Activated CD8-positive, alpha-beta memory T cell treated with anti-CD3 and anti-CD28 coated beads for 4 hours (primary cell): ENCODE measurements at regions not wholly inside any gene's neighbourhood (a gene's known extent, or its start where the extent isn't known, plus 50 kb on each side); places are given as distances from the start of the nearest gene placed in this dataset.

Source experiments
- DNase-seq, 2 donors: peaks; one replicate each; pipeline ENCODE4 v3.0.0-alpha.2; 2020; ENCODE audit warnings: low read depth in 2 of 2

DNA sequence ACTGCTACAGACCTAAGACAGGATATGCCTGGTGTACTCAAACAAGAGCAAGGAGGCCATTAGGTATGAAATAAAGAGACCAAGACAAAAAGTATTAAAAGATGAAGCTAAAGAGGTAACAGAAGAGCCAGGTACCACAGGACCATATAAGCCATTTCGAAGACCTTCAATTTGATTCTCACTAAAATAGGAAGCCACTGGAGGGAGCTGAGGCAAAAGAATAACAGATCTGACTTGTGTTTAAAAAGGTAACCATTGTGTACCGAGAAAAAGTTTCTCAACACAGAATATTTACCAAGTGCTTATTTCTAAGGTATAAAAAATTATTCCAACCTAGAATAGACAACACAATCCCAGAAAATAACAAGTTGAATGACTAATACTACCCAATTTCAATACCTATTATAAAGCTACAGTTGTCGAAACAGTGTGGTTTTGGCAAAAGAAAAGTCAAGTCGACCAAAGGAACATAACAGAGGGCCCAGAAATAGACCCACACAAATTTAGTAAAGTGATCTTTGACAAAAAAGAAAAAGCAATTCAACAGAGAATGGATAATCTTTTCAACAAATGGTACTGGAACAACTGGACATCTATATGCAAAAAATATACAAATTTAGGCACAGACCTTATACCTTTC, 125.3 kb upstream of the DST start:
- no peak for DNase-seq

DNA sequence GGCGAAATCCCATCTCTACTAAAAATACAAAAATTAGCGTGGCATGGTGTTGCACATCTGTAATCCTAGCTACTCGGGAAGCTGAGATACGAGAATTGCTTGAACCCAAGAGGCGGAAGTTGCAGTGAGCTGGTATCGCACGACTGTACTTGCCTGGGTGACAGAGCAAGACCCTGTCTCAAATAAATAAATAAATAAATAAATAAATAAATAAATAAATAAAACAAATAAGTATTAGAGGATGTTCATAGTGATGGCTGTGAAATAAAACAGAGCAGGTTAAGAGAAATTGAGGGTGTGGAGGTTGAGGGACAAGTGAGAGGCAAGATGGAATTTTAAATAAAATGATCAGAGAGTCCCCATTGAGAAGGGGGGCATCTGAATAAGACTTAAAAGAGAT, 124.7 kb upstream of the DST start:
- no peak for DNase-seq

DNA sequence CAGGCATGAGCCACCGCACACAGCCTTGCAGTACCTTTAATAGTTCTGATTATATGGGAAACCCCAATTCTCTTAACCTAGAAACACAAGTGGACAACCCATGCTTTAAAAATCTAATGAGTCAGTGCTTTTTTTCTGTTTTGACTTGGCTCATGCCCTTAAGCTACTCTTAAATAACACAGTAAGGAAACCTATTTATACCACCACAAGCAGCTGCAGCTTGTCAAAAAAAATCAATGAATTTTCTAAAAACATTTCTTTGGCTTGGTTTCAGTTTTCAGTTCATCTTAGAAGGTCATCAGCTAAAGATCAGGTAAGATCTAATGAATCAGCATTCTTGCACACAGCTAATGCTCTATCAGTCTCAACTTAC, 124.1 kb upstream of the DST start:
- DNase-seq: no peak

DNA sequence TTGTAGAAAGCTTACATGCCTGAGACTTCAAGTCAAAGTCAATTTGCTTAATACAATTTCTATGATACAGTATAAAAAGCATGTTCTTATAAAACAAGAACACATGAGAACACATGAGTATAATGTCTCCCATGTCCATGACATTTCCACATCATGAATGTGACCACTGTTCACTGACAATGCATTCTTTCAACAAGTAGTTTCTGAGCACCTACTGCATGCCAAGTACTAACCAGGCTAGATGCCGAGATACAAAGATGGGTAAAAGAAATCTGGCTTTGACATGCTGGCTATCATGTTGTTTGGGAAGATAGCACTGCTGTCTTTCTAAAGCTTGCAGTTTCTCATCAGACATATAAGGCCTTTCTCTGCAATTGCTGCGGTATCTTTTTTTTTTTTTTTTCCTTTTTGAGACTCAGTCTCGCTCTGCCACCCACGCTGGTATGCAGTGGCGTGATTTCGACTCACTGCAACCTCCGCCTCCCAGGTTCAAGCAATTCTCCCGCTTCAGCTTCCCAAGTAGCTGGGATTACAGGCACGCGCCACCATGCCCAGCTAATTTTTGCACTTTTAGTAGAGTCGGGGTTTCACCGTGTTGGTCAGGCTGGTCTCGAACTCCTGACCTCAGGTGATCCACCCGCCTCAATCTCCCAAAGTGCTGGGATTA, 123.6 kb upstream of the DST start:
- DNase-seq: no peak

DNA sequence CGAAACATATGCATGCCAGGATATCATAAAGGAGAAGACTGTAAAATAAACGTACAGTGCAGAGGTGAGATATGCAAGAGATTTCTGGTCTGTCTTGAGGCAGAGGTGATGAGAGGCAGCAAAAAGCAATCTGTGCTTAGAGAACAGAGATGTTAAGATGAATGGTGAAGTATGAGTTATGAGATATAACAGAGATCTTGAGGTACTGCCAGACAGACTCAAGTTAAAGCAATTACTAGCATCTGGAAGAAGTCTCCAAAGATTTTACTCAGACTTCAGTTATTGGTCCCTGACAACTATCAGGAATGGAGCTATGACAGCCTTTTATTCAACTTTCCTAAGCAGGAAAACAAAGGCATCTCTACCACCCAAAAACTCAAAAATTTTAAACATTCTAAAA, 122.8 kb upstream of the DST start:
- no peak for DNase-seq

DNA sequence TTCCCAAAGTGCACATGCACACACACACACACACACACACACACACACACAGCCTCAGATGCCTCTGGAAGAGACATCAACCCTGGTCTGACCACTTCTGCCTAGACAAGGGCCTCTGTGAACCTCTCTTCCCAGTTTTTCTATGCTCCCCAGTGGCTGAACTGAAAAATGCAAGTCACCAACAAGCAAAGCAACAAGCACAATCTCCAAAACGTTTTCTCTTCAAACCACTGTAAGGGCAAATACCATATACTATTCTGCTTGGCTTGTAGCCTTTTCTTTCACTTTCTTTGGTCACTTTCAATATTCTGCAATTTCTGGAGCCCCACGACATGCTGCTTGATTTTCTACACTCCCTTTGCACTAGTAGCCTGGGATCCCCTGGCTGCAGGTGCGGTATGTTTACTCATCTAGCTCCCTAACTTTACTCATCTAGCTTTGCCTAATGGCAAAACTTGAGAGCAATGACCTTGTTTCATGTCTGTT, 121.4 kb upstream of the DST start:
- no peak for DNase-seq

DNA sequence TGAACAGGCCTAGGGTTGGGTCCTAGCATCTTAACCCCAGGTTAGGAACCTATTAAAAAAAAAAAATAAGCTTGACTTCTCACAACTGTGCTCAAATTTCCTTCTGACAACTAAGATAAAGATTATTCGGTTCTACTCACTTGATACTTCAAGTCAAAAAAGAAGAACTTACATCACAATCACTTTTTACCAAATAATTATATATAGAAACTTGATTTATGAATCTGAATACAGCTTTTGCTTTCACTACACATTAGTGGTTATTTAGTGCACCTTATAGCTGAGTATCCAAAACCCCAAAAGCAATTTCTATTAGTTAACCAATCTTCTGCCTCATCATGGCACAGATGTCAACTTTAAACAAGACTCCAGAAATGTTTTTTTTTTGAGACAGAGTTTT, 119.0 kb upstream of the DST start:
- no peak for DNase-seq

DNA sequence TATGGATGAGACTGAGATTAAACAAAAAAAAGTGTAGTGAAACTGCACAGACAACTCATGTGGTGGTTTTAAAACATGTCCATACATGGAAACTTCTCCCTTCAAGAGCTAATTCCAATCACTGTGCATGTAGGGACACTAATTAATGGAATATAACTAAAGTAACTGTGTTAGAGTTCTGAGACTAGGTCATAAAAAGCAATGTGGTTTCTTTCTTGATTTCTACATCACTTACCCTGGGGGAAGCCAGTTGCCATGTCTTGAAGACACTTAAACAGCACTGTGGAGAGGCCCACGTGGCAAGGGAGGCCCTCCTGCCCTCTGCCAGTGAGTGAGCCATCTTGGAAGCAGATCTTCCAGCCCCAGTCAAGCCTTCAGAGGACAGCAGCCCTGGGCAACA, 118.2 kb upstream of the DST start:
- DNase-seq: no peak

DNA sequence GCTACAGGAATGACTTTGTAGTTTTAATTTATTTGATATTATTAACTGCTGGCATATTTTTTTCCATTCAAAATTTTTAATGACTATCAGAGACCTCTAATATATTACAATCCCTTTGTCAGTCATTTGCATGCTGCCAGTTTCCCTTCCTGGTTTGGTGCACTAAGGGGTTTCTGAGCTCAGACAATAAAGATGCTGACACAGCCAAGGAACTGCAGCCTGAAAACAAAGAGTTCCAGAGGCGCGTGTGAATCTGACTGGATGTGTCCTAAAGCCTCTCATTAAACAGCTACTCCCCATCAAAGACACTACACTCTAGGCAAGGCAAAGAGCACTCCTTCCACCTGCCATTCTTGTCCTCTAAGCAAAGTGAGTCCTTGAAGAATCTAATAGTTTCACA, 116.8 kb upstream of the DST start:
- DNase-seq: no peak

DNA sequence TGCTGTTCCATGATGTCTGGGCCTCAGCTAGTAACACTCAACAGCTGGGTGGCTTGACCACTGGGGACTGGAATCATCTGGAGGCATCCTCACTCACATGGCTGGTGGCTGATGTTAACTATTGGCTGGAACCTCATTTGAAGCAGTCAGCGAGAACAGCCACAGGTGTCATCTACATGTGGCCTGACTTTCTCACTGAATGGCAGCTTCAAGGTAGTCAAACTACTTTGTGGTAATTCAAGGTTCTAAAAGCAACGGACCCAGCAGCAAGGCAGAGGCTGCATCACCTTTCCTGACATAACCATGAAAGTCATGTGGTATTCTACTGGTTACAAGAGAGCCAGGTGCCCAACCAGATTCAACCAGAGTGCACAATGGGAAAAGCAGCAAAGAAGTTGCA, 115.9 kb upstream of the DST start:
- no peak for DNase-seq

DNA sequence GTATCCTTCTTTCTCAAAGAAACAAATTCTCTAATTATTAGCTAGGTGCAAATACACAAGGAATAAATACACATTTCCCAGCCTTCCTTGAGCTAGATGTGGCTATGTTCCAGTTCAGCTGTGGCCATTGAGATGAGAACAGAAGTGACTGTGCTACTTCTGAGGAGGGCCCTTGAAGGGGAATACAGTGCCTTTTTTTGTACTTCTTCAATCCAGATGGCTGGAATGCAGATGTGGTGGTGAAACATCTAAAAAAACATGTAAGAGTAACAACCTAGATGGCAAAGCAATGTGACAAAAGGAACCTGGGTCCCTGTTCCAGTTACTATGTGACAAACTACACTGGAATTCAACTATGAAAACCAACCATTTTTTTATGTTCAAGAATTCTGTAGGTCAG, 115.4 kb upstream of the DST start:
- no peak for DNase-seq

DNA sequence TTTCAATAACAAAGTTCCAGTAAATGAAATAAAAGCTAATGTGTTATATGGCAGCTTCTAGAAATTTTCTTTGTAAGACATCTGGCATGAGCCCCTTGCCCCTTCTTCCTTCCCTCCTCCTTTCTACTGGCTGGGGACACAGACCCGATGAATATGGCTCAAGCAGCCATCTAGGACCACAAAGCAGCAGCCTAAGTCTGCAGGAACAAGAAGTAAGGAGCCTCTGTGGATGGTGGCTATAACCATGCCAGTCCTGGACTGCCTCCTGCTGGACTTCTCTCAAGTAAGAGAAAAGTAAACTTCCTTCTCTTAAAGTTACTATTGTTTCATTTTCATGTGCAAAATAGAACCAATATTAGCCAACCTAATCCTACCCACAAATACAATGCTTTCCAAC, 114.9 kb upstream of the DST start:
- no peak for DNase-seq

DNA sequence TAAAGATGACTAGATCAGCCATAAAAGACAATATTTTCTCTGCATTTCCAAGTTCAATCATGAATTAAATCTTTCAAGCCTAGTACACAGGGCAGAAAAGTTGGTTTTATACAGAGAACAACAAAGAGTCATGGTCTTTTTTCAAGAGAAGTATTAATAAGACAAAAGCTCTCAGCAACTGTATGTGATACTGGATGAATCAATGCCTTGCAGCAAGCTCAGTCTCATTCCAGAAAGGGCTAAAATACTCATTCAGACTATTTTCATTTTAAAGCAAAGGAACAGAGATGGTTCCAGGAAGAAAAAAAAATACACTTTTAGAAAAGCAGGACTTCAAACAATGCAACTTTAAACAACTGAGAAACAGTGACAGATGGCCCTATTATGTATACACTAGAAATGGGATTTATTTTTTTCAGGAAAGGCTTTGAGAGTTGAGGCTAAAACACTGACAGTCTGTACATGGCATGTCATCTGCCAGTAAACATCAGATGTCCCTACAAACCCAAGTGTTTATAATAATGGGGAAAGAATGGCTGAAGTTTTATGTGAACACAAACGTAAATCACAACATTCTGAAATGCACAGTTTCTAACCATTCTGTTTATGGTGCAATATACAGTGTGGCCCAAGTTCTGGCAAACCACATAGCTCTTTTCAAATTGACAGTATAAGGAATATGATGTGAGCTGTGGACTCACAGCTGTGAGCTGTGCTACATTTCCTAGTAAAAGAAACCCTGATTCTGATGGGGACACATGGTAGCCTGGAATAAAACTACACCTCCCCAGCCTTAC, 114.3 kb upstream of the DST start:
- no peak for DNase-seq

DNA sequence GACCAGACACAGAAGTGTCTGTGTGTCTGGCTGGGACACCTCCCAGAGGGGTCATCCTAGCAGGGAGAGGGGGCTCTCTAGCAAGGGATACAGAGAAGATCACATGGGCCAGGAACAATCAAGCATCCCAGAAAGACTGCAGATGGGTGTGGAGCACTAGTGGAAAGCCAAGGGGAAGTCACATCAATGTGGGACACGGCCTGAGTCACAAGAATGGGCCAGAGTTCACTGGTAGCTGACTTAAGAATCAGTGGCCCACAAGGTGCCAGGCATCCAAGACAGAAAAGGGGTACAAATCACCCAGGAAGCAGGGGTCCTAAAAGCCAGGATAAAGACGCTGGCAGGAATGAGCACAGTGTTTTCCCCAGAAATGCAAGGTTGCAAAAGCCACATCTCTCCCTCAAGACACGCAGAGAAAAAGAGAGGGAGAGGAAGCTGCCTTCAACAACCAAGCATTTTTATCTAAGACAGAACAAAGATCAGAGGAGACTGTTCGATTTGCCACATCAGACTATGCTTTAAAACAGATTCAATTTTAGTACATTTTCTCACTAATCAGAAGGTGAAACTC, 113.6 kb upstream of the DST start:
- no peak for DNase-seq

DNA sequence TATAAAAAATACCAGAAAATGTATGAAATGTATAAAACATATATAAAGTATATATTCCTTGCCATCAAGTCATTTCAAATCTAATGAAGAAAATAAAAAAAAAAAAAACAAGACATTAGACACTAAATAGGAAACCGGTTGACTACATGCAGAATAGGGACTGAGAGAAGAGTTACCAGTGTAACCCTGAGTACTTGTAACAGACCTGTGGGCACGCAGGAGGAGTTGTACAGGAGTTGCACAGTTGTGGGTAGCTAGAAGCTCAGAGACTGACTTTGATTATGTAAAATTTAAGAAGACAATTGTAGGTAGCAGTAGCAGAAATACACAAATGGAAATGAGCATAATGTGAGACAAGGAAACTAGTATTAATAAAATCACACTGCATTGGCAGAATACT, 112.4 kb upstream of the DST start:
- no peak for DNase-seq

DNA sequence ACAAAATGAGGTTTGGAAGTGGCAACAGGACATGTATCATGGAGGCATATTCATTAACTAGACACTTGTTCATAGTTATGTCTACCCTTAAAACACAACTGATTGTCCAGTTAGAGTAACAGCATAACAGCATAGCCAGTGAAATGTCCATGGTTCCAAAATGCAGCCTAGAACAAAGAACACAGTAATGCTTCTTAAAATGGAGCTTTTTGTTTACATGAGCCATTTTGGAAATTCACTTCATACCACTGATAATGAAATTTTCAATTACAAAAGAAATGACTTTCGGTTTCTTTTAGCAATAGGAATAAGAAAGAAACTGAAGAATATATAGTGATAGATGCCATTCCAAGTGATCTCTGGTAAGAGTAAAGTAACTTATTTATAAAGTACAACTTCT, 111.1 kb upstream of the DST start:
- no peak for DNase-seq

DNA sequence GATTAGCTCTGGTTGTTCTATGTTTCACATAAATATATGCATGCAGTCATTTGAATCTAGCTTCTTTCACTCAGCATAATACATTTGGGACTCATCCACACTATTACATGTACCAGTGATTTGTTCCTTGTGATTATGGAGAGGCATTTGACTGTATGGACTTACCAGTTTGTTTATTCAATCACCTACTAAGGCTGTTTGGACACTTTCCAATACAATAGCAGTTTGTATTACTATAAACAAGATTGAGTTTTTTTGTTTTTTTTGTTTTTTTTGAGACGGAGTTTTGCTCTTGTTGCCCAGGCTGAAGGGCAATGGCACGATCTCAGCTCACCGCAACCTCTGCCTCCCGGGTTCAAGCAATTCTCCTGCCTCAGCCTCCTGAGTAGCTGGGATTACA, 109.8 kb upstream of the DST start:
- no peak for DNase-seq

DNA sequence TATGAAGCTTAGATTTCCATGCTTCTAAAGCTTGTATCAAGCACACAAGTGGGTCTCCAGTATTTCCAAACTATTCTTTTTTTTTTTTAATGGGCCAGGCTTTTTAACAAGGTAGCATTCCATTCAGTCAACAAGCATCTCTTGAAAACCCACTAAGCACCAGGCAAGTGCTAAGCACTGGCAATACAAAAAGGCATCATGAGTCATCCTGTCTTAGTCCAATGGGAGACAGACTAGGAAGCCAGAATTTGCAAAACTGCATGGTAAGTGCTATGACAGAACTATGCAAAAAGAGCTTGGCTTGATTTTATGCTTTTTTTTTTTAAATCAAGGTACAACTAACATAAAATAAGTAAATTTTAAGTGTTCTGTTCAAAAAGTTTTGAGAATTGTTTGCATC, 109.3 kb upstream of the DST start:
- no peak for DNase-seq

DNA sequence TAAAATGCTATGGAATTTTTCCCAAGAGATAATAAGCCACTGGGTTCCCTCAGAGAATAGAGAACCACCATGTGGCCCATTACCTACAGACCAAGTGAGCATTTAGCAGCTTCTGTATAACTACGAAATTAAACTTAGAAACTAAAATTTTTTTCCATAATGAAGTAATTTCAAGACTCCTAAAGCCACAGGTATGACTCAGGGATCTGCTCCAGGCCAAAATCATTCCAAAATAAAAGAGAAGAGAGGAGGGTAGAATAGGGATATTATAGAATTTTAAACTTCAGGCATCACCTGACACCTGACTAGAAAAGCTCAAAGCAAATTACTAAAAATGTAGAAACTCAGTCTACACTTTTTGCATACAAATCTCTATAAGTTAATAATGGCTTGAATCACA, 108.9 kb upstream of the DST start:
- DNase-seq: no peak

DNA sequence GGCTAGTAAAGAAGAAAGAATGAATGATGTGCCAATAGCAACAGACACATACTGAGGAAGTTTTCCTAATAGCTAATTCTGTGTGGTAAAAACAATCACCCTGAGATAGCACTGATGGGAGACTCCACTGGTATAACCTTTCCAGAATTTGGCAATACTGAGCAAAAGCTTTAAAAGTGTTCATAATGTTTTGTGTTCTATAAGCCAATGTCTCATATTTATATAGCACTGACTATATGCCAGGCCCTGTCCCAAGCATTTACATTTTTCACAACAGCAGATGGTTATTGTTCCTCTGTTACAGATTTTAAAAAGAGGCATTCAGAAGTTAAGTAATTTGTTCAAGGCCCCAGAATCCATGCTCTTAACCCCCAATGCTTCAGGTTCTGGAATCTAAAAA, 108.0 kb upstream of the DST start:
- DNase-seq: no peak

DNA sequence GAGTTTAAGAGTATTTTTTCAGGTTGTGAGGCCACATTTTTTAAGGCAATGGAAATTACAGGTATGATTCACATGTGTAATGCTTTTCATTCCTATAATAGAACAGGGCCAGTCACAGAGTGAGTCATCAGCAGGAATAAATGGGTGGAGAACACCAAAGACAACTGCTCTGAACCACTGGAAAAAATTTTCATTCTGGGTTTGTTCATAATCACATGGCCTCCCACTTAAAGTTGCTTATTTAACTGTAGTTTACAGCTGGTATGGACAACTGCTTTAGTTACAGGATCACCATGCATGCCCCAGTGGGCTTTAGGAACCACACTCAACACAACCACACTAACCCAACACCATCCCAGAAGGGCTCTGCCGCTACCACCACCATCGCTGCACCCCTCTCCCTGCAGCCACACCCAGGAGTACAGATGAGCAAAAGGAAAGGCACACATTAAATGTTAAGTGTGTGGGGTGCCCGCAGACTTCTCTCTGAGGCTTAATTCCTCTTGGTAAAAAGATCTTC, 107.0 kb upstream of the DST start:
- no peak for DNase-seq

DNA sequence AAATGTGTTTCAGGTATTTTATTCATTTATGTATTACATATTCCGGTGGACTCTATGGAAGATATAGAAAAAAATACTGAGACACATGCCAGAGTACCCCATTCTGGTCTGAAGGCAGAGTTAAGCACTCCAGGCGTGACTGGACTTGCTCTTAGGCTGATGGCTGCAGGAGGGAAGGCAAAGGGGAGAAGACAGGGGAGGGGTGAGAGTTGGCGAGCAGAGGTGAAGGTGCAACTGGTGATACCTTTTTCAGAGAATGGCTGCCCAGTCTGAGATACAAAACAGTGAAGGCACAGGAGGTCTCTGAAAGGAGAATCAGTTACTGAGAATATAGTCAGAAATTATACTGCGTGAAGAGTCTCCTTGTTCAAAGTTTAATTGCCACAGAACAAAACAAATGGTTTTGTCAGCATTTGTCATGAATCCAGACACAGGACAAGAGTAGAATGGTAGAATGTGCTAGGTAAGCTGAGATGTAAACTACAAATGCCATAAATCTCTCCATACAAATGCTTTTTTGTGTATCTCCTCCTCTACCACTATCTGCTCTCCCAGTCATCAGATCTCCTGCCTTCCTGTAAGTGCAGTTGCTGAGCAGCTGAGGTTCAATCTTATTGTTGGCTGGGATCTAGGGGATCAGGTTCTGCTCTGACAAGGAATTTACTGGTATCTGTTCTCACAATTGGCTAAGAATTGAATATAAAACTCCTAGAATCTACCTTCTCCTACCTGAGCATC, 104.2 kb upstream of the DST start:
- no peak for DNase-seq
